LNCaP clone FGC (cell line): ENCODE measurements at regions not wholly inside any gene's neighbourhood (a gene's known extent, or its start where the extent isn't known, plus 50 kb on each side); places are given as distances from the start of the nearest gene placed in this dataset.

Experiments used
- DNase-seq: peaks from one replicate; pipeline ENCODE4 v3.0.0-alpha.2; 2011; ENCODE audit warnings: low read depth
- H3K4me3 ChIP-seq: 2 replicates; pipeline ENCODE4 v1.5.1; 2011; ENCODE audit warnings: mild to moderate bottlenecking, low read depth, low read length, control low read depth
- TF ChIP-seq, protein P1 (sequence below): IDR thresholded peaks from 2 replicates; pipeline ENCODE4 v1.5.1; 2012; ENCODE audit warnings: mild to moderate bottlenecking; ENCODE audit not compliant: control insufficient read depth, insufficient read depth; ENCODE audit errors: extremely low read depth

DNA sequence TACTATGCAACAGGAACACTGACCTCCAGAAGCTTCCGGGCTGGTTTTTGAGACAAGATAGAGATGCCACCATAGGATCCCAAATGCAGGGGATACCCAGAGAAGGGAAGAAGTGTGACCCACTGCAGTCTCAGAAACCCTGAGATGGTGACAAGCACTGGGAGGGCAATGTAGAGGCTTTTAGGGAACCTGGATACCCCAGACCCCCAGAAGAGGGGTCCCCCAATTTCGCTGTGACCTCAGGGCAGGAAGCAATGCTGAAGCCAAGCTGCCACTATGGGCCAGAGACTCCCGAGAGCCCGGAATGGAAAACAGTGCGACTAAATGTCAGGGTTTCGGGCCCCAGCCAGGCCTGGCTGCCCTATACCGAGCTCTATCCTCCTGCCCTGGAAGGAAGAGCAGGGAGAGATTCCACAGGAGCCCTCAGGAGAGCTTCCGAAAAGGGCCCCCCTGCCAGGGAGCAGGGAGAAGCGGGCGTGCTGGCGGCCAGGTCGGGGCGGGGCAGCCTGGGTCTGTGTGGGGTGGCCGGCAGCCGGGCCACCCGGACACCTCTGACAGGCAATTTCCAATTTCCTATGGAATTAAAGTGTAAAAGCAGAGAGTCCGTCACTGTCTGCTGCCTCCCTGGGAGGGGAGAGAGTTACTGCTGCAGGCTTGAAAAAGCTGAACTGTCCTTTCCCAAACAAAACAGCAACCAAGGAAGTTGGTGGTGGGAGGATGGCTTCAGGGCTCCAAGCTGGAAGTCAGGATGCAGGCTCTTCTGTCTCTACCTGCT lies 154.2 kb downstream of the FGF18 start:
- no peak overlapping the region for H3K4me3 ChIP-seq
- DNase-seq = no peak
- TF ChIP-seq, protein P1, sequence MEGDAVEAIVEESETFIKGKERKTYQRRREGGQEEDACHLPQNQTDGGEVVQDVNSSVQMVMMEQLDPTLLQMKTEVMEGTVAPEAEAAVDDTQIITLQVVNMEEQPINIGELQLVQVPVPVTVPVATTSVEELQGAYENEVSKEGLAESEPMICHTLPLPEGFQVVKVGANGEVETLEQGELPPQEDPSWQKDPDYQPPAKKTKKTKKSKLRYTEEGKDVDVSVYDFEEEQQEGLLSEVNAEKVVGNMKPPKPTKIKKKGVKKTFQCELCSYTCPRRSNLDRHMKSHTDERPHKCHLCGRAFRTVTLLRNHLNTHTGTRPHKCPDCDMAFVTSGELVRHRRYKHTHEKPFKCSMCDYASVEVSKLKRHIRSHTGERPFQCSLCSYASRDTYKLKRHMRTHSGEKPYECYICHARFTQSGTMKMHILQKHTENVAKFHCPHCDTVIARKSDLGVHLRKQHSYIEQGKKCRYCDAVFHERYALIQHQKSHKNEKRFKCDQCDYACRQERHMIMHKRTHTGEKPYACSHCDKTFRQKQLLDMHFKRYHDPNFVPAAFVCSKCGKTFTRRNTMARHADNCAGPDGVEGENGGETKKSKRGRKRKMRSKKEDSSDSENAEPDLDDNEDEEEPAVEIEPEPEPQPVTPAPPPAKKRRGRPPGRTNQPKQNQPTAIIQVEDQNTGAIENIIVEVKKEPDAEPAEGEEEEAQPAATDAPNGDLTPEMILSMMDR = no peak

DNA sequence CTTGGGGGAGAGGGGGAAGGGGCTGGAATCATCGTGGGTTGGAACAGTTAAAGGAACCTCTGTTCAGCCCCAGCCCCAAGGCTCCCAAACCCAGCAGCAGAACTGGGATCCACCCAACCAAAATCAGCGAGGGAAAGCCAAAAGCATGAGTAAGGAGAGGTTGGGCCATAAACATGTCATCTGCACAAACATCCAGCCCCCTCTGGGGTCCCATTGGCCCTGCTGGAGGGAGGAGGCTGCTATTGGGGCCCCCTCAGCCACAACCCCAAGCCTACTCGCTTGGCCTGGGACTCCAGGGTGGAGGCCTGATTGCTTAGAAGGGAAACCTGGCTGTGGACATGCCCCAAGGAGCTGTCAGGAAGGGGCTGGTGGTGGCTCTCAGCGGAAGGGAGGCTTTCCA lies 154.9 kb downstream of the FGF18 start:
- no peak overlapping the region for H3K4me3 ChIP-seq
- TF ChIP-seq, protein P1 = no peak
- DNase-seq = no peak

DNA sequence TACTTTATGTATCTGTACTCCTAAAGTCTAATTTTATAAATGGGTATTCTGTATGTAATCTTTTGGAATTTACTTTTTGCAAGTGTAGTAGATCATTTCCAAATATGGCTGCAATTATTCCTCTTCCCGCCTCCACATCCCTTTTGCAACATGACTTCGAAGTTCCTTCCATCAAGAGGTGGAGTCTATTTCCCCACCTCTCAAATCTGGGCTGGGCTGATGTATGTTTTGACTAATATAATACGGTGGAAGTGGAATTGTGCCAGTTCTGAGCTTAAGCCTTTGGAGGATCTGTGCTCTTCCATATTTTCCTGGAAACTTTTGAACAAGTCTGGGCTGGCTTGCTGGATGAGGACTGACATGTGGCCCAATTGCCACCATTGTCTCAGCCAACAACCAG lies 155.9 kb downstream of the FGF18 start:
- no peak overlapping the region for H3K4me3 ChIP-seq
- DNase-seq = no peak
- TF ChIP-seq, protein P1 = no peak

DNA sequence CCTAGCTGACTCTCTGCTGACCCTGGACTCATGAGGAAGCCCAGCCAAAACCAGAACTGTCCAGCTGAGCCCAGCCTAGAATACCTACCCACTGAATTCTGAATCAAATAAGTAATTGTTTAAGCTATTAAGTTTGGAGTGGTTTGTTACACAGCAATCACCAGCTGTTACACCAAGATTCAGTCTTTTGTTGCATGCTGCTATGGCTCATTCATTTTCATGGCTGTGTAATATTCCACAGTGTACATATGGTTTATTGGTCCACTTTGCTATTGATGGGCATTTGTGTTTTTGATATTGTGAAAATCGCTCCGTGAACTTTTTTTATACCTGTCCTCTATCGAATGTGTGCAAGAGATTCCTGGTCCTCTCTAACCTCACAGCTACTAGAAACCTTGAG lies 156.4 kb downstream of the FGF18 start:
- no peak overlapping the region for H3K4me3 ChIP-seq
- DNase-seq = no peak
- TF ChIP-seq, protein P1 = no peak

DNA sequence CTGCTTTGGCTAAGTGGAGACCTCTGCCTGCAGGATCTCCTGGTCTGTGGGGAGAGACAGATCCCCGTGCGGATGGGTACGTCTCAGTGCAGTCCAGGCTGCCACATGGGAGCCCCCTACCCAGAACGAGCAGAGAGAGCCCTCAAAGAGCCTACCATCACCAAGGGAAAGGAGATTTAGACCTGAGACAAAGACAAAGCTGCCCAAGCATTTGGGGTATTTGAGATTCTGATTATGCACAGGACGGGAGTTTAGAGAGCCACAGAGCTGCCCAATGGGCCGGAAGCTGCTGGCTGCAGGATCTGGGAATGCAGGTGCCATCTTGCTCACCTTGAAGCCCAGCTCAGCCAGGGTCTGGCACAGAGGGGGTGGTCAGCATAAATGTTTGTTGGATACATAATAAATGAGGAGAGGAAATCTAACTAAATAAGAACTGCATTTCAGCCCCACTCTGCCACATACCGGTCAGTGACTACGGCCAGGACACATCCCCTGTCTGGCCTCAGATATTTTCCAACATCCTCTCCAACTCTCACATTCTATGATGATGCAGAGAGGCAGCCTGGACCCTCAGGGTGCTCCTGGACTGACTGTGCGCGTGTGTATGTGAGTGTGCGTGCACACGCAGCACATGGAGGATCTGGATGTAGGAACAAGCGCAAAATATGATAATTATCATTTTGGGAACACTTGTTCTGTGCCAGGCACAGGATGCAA lies 157.8 kb downstream of the FGF18 start:
- H3K4me3 ChIP-seq = no peak overlapping the region
- DNase-seq = no peak
- TF ChIP-seq, protein P1 = no peak

DNA sequence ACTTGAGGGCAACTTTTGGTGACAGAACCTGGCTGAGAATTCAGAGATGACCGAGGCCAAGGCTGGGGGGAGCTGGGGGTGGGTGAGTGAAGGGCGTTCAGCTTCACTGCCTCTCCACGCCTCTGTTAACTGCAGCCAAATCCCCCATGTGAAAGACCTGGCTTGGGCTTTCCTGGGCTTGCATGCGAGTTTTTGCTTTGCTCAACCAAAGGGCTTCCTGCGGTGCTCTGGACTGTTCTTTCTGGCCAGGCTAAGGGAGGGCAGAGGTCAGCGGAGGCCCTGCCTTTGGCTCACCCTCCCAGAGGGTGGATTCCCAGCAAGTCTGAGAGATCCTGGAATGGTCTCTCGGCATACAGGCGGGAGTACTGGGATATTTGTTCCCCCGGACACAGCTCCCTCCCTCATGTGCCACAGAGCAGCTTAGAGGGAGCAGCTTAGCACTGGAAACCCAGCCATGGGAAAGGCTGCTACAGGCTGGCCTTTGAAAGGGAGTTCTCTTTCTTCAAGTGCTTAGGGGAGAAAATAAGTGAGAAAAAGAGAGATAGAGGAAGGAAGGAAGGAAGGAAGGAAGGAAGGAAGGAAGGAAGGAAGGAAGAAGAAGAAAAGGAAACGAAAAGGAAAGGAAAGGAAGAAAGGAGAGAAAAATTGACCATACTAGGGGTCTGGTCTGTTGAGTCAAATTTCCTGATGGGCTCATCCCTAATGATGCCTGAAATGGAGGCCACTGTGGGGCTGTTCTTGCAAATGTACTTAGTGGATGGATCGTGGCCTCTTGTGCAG lies 158.8 kb downstream of the FGF18 start:
- no peak overlapping the region for H3K4me3 ChIP-seq
- TF ChIP-seq, protein P1 = no peak
- no peak for DNase-seq
